PFSK-1 (cell line): ENCODE measurements at regions not wholly inside any gene's neighbourhood (a gene's known extent, or its start where the extent isn't known, plus 50 kb on each side); places are given as distances from the start of the nearest gene placed in this dataset.

Experiments
- FOXP2 ChIP-seq: optimal IDR thresholded peaks from 2 replicates; pipeline ENCODE3; 2011; ENCODE audit warnings: borderline replicate concordance, control low read depth, inconsistent platforms; ENCODE audit not compliant: insufficient read depth; ENCODE audit errors: extremely low read length, extremely low read depth
- POLR2AphosphoS5 ChIP-seq: IDR thresholded peaks from 2 replicates; pipeline ENCODE4 v1.6.1; 2012; ENCODE audit warnings: low read depth, mild to moderate bottlenecking, control low read depth, low read length, moderate library complexity
- SIN3A ChIP-seq: IDR thresholded peaks from 2 replicates; pipeline ENCODE4 v1.6.1; 2012; ENCODE audit warnings: mild to moderate bottlenecking, low read length, moderate library complexity, borderline replicate concordance; ENCODE audit not compliant: insufficient read depth
- TAF1 ChIP-seq: IDR thresholded peaks from 2 replicates; pipeline ENCODE4 v1.6.1; 2012; ENCODE audit warnings: low read length, control low read depth, borderline replicate concordance; ENCODE audit not compliant: insufficient read depth
- TF ChIP-seq, protein P1 (sequence below), 2 experiments: IDR thresholded peaks; 2 replicates each; pipeline versions ENCODE4 v1.6.1 to v1.8.0; 2011 to 2012; ENCODE audit warnings: low read depth in 2 of 2, low read length in 2 of 2, control low read depth in 1 of 2, inconsistent platforms in 1 of 2, mild to moderate bottlenecking in 1 of 2, moderate library complexity in 1 of 2; ENCODE audit not compliant: insufficient read depth in 1 of 2

GRCh38 chr1:181986907-181987305 is 74.6 kb downstream of the ZNF648 start:
- TF ChIP-seq, protein P1, sequence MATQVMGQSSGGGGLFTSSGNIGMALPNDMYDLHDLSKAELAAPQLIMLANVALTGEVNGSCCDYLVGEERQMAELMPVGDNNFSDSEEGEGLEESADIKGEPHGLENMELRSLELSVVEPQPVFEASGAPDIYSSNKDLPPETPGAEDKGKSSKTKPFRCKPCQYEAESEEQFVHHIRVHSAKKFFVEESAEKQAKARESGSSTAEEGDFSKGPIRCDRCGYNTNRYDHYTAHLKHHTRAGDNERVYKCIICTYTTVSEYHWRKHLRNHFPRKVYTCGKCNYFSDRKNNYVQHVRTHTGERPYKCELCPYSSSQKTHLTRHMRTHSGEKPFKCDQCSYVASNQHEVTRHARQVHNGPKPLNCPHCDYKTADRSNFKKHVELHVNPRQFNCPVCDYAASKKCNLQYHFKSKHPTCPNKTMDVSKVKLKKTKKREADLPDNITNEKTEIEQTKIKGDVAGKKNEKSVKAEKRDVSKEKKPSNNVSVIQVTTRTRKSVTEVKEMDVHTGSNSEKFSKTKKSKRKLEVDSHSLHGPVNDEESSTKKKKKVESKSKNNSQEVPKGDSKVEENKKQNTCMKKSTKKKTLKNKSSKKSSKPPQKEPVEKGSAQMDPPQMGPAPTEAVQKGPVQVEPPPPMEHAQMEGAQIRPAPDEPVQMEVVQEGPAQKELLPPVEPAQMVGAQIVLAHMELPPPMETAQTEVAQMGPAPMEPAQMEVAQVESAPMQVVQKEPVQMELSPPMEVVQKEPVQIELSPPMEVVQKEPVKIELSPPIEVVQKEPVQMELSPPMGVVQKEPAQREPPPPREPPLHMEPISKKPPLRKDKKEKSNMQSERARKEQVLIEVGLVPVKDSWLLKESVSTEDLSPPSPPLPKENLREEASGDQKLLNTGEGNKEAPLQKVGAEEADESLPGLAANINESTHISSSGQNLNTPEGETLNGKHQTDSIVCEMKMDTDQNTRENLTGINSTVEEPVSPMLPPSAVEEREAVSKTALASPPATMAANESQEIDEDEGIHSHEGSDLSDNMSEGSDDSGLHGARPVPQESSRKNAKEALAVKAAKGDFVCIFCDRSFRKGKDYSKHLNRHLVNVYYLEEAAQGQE (IDR thresholded peaks at IDR 0.05; ENCODE audit: insufficient read depth in 1 of 2, low read depth in 2 of 2, low read length in 2 of 2): no peak
- TF ChIP-seq FOXP2 (no peak), SIN3A (no peak), POLR2AphosphoS5 (no peak), TAF1 (no peak)

DNA sequence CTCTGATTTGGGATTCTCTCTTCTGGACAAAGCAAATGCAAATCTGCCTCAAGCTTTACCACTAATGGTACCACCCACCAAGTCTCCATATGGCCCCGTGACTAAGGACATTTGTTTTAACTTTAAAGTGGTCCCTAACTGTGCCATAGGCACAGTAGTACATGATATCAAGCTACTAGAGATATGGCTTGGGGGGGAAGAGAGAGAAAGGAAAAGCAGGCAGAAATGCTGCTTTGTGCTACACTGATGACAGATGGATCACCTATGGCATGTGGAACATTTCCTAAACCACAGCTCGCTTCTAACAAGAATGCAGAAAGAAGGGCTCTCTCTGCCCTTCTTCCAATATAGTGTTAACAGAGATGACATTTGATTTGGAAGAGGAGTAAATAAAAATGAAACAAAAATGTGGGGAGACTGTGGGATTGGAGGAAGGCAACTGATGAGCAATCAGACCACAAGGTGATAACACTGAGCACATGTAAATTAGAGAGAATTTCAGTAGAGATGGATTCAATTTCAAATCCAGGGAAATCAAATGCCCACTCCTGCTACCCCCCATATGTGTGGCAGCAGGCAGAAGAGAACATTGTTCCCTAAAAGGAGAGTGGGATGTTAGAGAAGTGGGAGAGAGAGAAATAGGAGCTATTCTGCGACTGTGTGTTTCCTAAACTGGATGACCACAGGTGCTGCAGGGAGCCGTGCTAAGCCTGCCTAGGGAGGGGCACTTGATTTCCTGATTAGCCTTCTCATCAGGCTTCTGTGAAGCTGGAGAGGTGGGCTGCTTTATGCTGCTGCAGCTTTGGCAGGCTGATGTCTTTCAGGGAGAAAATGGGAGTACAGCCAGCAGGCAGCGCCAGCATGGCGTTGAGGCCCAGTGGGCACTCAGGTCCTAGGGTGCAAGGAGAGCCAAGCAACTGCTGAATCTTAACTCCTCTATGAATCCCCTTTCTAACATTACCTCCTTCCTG is 75.3 kb downstream of the ZNF648 start:
- TF ChIP-seq SIN3A (no peak), TAF1 (no peak), POLR2AphosphoS5 (no peak), FOXP2 (no peak)
- TF ChIP-seq, protein P1 (IDR thresholded peaks at IDR 0.05; ENCODE audit: insufficient read depth in 1 of 2, low read depth in 2 of 2, low read length in 2 of 2): no peak

GRCh38 chr1:181985281-181985680 is 76.2 kb downstream of the ZNF648 start:
- TF ChIP-seq, protein P1 (IDR thresholded peaks at IDR 0.05; ENCODE audit: insufficient read depth in 1 of 2, low read depth in 2 of 2, low read length in 2 of 2): no peak
- TF ChIP-seq POLR2AphosphoS5 (no peak), TAF1 (no peak), FOXP2 (no peak), SIN3A (no peak)

DNA sequence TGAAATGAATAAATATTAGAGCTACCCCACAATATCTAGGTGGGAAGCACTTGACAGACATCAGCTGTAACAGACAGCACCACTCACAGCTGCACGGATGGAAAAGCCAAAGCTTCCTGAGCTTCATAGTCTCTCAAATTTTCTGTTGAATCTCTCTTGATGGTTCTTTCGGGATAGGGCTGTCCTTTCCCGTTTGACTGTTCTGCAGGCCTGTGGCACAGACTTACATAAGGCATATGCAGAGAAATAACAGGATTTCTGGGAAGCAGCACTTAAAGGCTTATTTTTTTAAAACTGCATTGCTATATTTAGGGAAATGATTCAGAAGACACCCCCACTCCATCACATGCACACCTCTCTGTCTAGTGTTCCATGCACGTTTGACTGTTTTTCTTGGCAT is 77.5 kb downstream of the ZNF648 start:
- TF ChIP-seq FOXP2 (no peak), POLR2AphosphoS5 (no peak), TAF1 (no peak), SIN3A (no peak)
- TF ChIP-seq, protein P1 (IDR thresholded peaks at IDR 0.05; ENCODE audit: insufficient read depth in 1 of 2, low read depth in 2 of 2, low read length in 2 of 2): no peak

GRCh38 chr1:181981821-181982220 is 79.7 kb downstream of the ZNF648 start:
- TF ChIP-seq TAF1 (no peak), POLR2AphosphoS5 (no peak)
